NB4 (cell line): ENCODE measurements at regions not wholly inside any gene's neighbourhood (a gene's known extent, or its start where the extent isn't known, plus 50 kb on each side); places are given as distances from the start of the nearest gene placed in this dataset.

Source experiments
- DNase-seq: peaks from one replicate; pipeline ENCODE4 v3.0.0; 2010; ENCODE audit warnings: low read depth
- H3K4me3 ChIP-seq: one replicate; pipeline ENCODE4 v1.5.1; 2011; ENCODE audit warnings: mild to moderate bottlenecking, low read depth, low read length, moderate library complexity
- CTCF ChIP-seq: IDR thresholded peaks from one replicate; pipeline ENCODE4 v1.5.1; 2012; ENCODE audit warnings: low read depth, low read length
- MAX ChIP-seq: IDR thresholded peaks from 2 replicates; pipeline ENCODE4 v1.6.1; 2011; ENCODE audit warnings: low read depth, low read length
- MYC ChIP-seq: IDR thresholded peaks from 2 replicates; pipeline ENCODE4 v1.6.1; 2011; ENCODE audit warnings: low read depth, low read length
- POLR2A ChIP-seq: IDR thresholded peaks from 2 replicates; pipeline ENCODE4 v1.6.1; 2011; ENCODE audit warnings: mild to moderate bottlenecking; ENCODE audit not compliant: insufficient read length; ENCODE audit errors: extremely low read depth

GRCh38 chr20:60431349-60431748 is 473.1 kb downstream of the CDH26 start:
- DNase-seq, result no peak
- no peak overlapping the region for H3K4me3 ChIP-seq
- no peak for TF ChIP-seq CTCF

- no peak overlapping the region for H3K4me3 ChIP-seq
- DNase-seq, result no peak
- TF ChIP-seq MAX (no peak), POLR2A (no peak), MYC (no peak), CTCF (no peak)
Observed at GRCh38 chr20:60437418-60437817, 479.2 kb downstream of the CDH26 start.

- TF ChIP-seq MYC, result no peak
- no peak for TF ChIP-seq MAX
- TF ChIP-seq CTCF, result no peak
- no peak for TF ChIP-seq POLR2A
- peak; percentile 88 for DNase-seq
Observed at GRCh38 chr20:60446267-60447111, 488.3 kb downstream of the CDH26 start.

GRCh38 chr20:60447703-60448102 is 489.5 kb downstream of the CDH26 start:
- H3K4me3 ChIP-seq, result no peak overlapping the region
- DNase-seq, result no peak
- TF ChIP-seq MYC, result no peak
- no peak for TF ChIP-seq POLR2A
- TF ChIP-seq CTCF, result no peak
- no peak for TF ChIP-seq MAX

More at GRCh38 chr20:60446267-60447111, 488.3 kb downstream of the CDH26 start:
- H3K4me3 ChIP-seq, result no peak overlapping the region

GRCh38 chr20:60453388-60454246 is 495.4 kb downstream of the CDH26 start:
- TF ChIP-seq CTCF (no peak), MYC (no peak), MAX (no peak), POLR2A (no peak)
- DNase-seq, result no peak
- H3K4me3 ChIP-seq, result no peak overlapping the region
